ENCODE measurements at regions not wholly inside any gene's neighbourhood (a gene's known extent, or its start where the extent isn't known, plus 50 kb on each side); places are given as distances from the start of the nearest gene placed in this dataset.

- intact Hi-C loops (cut with micrococcal nuclease): no loop called here
Measured at GRCh38 chr19:13600802-13601201, 94.5 kb upstream of the CACNA1A start.

More at GRCh38 chr19:13600802-13601201, 94.5 kb upstream of the CACNA1A start:
- no peak overlapping the region for H3K4me3 ChIP-seq (replicated peaks in 1 of 2; ENCODE audit: low read depth in 1 of 2, low read length in 2 of 2)
- no peak overlapping the region for H2AFZ ChIP-seq (ENCODE audit: low read depth, low read length, poor library complexity, severe bottlenecking)
- DNase-seq (ENCODE audit: low read depth, low spot score): no peak
- no TSS peak for BruUV-seq (replicated peaks)
- no peaks in the 10 kb centered on the region for H4K20me1 ChIP-seq (ENCODE audit: insufficient read depth)
- ChIA-PET CTCF (interaction anchor here (0.9 to 7.0 kb wide), 4 partner anchors 12 to 279 kb away, joined by 3 to 42 read pairs (median 4); no protein-coding TSS in a partner anchor), RAD21 (ENCODE audit: low non-redundant PET in 1 of 2, low total read pairs in 2 of 2, uncharacterized antibody in 2 of 2, unreplicated experiment in 2 of 2) (no interaction called here), POLR2A (no interaction called here)
- no peak for TF ChIP-seq SP1 (IDR thresholded peaks at IDR 0.05; ENCODE audit: low read depth)
- no peak for TF ChIP-seq YY1 (IDR thresholded peaks at IDR 0.05; ENCODE audit: extremely low read depth, insufficient replicate concordance, low read depth, low read length)
- TF ChIP-seq SIN3A (IDR thresholded peaks at IDR 0.05; ENCODE audit: low read depth): no peak
- TF ChIP-seq ZNF274 (IDR thresholded peaks at IDR 0.05; ENCODE audit: low read depth, low read length): no peak
- TF ChIP-seq CEBPB (IDR thresholded peaks at IDR 0.05; ENCODE audit: low read depth): no peak
- TF ChIP-seq POLR2AphosphoS5 (IDR thresholded peaks at IDR 0.05; ENCODE audit: low read depth, low read length): no peak
- TF ChIP-seq ATF3 (IDR thresholded peaks at IDR 0.05): no peak
- no peak for TF ChIP-seq REST (IDR thresholded peaks at IDR 0.05; ENCODE audit: low read depth)
- TF ChIP-seq CTCF (IDR thresholded peaks at IDR 0.05 in 2 of 3, conservative IDR thresholded peaks at IDR 0.05 in 1 of 3; ENCODE audit: borderline replicate concordance in 1 of 3, insufficient read depth in 1 of 3, low read depth in 2 of 3, low read length in 2 of 3): no peak
- TF ChIP-seq POLR2A (IDR thresholded peaks at IDR 0.05; ENCODE audit: borderline replicate concordance, extremely low read depth, insufficient read depth, insufficient read length): no peak
- no peak for TF ChIP-seq FOSL1 (IDR thresholded peaks at IDR 0.05; ENCODE audit: low read depth)
- TF ChIP-seq ZBTB33 (IDR thresholded peaks at IDR 0.05; ENCODE audit: extremely low read depth, insufficient replicate concordance, low read length): no peak
- ATAC-seq: no peak
- H3K9ac ChIP-seq (ENCODE audit: low read length): no peak overlapping the region
- no peak overlapping the region for H3K4me2 ChIP-seq (ENCODE audit: low read length)
- H3K79me2 ChIP-seq (ENCODE audit: insufficient read depth, low read length): no peaks in the 10 kb centered on the region
- H3K36me3 ChIP-seq (ENCODE audit: control insufficient read depth in 1 of 2, insufficient read depth in 2 of 2, low read length in 2 of 2): no peaks in the 10 kb centered on the region
- no peaks in the 10 kb centered on the region for H3K4me1 ChIP-seq (ENCODE audit: control insufficient read depth in 1 of 2, insufficient read depth in 2 of 2, low read length in 2 of 2)
- 0 out of 2 replicates have a peak, but pooled peaks cover 3% of the 10 kb centered on the region for H3K27me3 ChIP-seq (ENCODE audit: insufficient read depth, low read length)
- H3K27ac ChIP-seq (ENCODE audit: low read depth, low read length): no peak overlapping the region
- no peaks in the 10 kb centered on the region for H3K9me2 ChIP-seq (ENCODE audit: insufficient read depth)
- H3K9me3 ChIP-seq (ENCODE audit: control insufficient read depth in 1 of 2, insufficient read depth in 1 of 2, low read depth in 1 of 2, low read length in 2 of 2): no peaks in the 10 kb centered on the region
